Central memory CD8-positive, alpha-beta T cell (primary cell): ENCODE measurements at regions not wholly inside any gene's neighbourhood (a gene's known extent, or its start where the extent isn't known, plus 50 kb on each side); places are given as distances from the start of the nearest gene placed in this dataset.

Source experiments
- ATAC-seq: fragments of 150-1000 bp; cut with Tn5 transposase; replicated peaks from 2 replicates; pipeline ENCODE4 v1.10.0; 2022; ENCODE audit warnings: mild to moderate bottlenecking, moderate FRiP score, moderate number of reproducible peaks; ENCODE audit not compliant: poor library complexity, severe bottlenecking; ENCODE audit errors: extremely low read depth
- DNase-seq, 2 donors: peaks; one replicate each; pipeline ENCODE4 v3.0.0; 2021; ENCODE audit warnings: low spot score in 2 of 2
- H3K27ac Mint-ChIP-seq: one replicate; pipeline ENCODE4 v1.8.0; 2022; ENCODE audit warnings: low read depth, mild to moderate bottlenecking, moderate library complexity, mixed read lengths
- H3K27me3 Mint-ChIP-seq: one replicate; pipeline ENCODE4 v1.8.0; 2022; ENCODE audit warnings: mixed read lengths
- H3K36me3 Mint-ChIP-seq: one replicate; pipeline ENCODE4 v1.8.0; 2022; ENCODE audit warnings: mild to moderate bottlenecking, moderate library complexity, mixed read lengths; ENCODE audit not compliant: insufficient read depth
- H3K4me1 Mint-ChIP-seq: one replicate; pipeline ENCODE4 v1.8.0; 2022; ENCODE audit warnings: mixed read lengths
- H3K4me3 Mint-ChIP-seq: one replicate; pipeline ENCODE4 v1.8.0; 2022; ENCODE audit warnings: mild to moderate bottlenecking, moderate library complexity, mixed read lengths
- H3K9me3 Mint-ChIP-seq: one replicate; pipeline ENCODE4 v1.8.0; 2022; ENCODE audit warnings: mixed read lengths

DNA sequence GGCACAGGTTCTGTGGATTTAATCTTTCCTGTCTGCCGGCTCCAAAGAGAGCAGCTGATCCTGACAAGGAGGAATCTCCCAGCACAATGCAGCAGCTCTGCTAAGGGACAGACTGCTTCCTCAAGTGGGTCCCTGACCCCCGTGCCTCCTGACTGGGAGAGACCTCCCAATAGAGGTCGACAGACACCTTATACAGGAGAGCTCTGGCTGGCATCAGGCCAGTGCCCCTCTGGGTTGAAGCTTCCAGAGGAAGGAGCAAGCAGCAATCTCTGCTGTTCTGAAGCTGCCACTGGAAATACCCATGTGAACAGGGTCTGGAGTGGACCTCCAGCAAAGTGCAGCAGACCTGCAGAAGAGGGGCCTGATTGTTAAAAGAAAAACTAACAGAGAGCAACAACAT lies 630.2 kb upstream of the FTMT start:
- no peak for ATAC-seq
- H3K27ac Mint-ChIP-seq, result no peak overlapping the region
- H3K27me3 Mint-ChIP-seq, result no peaks in the 10 kb centered on the region
- H3K4me1 Mint-ChIP-seq, result no peaks in the 10 kb centered on the region
- no peak overlapping the region for H3K4me3 Mint-ChIP-seq
- no peak for DNase-seq
- no peaks in the 10 kb centered on the region for H3K36me3 Mint-ChIP-seq
- H3K9me3 Mint-ChIP-seq, result peaks cover 27% of the 10 kb centered on the region

DNA sequence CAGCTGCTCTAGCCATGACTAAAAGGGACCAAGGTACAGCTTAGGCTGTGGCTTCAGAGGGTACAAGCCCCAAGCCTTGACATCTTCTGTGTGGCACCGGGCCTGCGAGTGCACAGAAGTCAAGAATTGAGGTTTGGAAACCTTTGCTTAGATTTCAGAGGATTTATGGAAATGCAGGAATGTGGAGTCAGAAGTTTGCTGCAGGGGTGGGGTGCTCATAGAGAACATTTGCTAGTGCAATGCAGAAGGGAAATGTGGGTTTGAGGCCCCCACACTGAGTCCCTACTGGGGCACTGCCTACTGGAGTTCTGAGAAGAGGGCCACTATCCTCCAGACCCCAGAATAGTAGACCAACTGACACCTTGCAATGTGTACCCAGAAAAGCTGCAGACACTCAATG lies 624.9 kb upstream of the FTMT start:
- H3K9me3 Mint-ChIP-seq, result peaks cover 35% of the 10 kb centered on the region
- H3K27ac Mint-ChIP-seq, result no peak overlapping the region
- no peaks in the 10 kb centered on the region for H3K36me3 Mint-ChIP-seq
- no peaks in the 10 kb centered on the region for H3K27me3 Mint-ChIP-seq
- no peaks in the 10 kb centered on the region for H3K4me1 Mint-ChIP-seq
- H3K4me3 Mint-ChIP-seq, result no peak overlapping the region
- DNase-seq, result no peak
- no peak for ATAC-seq

DNA sequence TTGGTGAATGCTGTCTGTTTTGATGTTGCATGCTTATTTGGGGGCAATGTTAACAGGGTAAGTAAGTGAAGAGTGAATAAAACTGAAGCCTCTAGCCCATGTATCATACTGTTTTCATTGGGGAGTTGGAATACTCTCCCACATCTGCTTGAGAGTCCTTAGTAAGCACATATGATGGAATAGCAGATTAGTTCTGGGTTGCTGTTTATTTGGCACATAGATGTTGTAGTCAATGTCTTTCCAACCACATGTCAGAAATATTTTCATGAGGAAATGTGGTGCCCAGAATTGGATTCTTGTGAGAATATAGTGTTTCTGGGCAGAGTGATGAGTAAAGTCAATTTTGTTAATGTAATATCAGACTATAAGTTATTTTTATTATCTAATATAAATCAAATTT lies 611.7 kb upstream of the FTMT start:
- H3K4me1 Mint-ChIP-seq, result no peaks in the 10 kb centered on the region
- DNase-seq (no peak), ATAC-seq (no peak)
- no peak overlapping the region for H3K4me3 Mint-ChIP-seq
- H3K27ac Mint-ChIP-seq, result no peak overlapping the region
- no peaks in the 10 kb centered on the region for H3K27me3 Mint-ChIP-seq
- peaks cover 9% of the 10 kb centered on the region for H3K9me3 Mint-ChIP-seq
- no peaks in the 10 kb centered on the region for H3K36me3 Mint-ChIP-seq

DNA sequence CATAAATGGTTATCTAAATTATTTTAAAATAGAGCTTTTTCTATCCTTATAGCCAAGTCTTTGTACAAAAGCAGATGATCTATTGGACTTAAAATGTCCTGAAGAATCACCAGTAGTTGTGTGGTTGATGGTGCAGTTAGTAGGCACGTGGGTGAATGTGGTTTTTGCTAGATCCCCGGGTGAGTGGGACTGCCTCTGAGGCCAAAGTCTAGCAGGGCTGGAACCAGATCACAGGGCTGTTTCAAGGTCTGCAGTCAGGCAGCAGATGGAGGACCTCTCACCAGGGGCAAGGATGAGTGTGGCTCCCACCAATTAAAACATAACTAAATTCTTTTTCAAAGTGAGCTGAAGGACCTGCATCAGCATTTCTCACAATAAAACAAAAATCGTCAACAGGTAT lies 604.7 kb upstream of the FTMT start:
- DNase-seq (no peak), ATAC-seq (no peak)
- Mint-ChIP-seq H3K27ac (no peak overlapping the region), H3K4me1 (no peaks in the 10 kb centered on the region), H3K4me3 (no peak overlapping the region), H3K9me3 (peaks cover 20% of the 10 kb centered on the region), H3K36me3 (no peaks in the 10 kb centered on the region), H3K27me3 (no peaks in the 10 kb centered on the region)

DNA sequence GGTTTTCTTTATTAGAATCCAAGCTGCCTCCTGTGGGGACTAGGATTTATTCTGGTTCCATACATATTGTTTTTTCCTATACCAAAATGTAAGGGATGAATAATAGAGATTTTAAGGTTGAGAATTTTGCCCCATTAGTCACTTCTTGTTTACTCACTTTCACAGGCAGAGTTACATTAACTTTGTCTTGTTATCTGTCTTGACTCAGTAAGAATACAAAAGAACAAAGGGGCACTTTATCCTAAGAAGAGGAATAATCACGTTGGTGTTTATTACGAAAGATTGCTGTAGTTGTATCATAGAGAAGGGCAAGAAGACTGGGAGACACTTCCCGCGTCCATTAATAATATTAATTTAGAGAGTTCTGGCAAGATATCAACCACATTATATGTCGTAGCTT lies 599.7 kb upstream of the FTMT start:
- H3K4me1 Mint-ChIP-seq, result no peaks in the 10 kb centered on the region
- H3K27ac Mint-ChIP-seq, result no peak overlapping the region
- no peak for ATAC-seq
- no peak overlapping the region for H3K4me3 Mint-ChIP-seq
- DNase-seq, result no peak
- H3K36me3 Mint-ChIP-seq, result peaks cover 2% of the 10 kb centered on the region
- H3K9me3 Mint-ChIP-seq, result peaks cover 27% of the 10 kb centered on the region
- H3K27me3 Mint-ChIP-seq, result no peaks in the 10 kb centered on the region

DNA sequence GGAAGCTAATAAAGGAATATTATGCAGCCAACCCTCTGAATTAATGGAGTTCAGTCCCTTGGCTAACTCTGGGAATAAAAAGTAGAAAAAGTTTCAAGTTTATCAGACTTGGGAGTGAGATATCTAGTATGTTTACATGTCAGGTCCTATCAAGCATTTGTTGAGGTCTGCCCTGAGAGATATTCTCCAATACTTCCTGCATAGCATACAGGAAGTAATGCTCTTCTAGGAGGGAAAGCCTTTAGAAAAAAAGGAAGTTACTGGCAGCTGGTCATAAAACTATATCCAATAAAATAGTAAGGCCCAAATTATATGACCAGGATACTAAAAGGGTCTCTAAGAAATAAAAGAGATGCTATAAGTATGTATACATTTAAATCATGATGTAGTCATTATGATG lies 594.1 kb upstream of the FTMT start:
- Mint-ChIP-seq H3K27me3 (no peaks in the 10 kb centered on the region), H3K9me3 (peaks cover 38% of the 10 kb centered on the region), H3K36me3 (peaks cover 2% of the 10 kb centered on the region), H3K4me1 (no peaks in the 10 kb centered on the region), H3K4me3 (no peak overlapping the region), H3K27ac (no peak overlapping the region)
- no peak for ATAC-seq
- no peak for DNase-seq

DNA sequence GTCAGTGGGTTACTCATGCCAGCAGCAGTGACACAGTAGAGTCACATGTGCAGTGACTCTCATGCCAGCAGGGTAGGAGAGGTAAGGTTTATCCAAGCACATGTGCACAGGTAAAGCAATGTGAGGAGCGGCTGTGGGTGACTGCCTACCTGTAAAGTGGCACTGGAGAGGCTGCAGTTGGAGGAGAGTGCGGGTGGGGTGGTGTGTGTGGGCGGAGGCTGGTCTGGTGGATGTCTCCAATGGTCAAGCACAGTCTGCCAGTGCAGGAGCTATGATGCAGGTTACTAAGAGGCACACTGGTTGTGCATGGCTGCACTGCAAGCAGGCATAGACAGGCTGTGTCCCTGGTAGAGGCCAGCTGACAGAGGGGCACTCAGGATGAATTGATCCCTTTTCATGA lies 588.2 kb upstream of the FTMT start:
- Mint-ChIP-seq H3K36me3 (no peaks in the 10 kb centered on the region), H3K9me3 (peaks cover 43% of the 10 kb centered on the region), H3K27me3 (no peaks in the 10 kb centered on the region), H3K4me1 (no peaks in the 10 kb centered on the region), H3K4me3 (no peak overlapping the region), H3K27ac (no peak overlapping the region)
- ATAC-seq, result no peak
- no peak for DNase-seq

DNA sequence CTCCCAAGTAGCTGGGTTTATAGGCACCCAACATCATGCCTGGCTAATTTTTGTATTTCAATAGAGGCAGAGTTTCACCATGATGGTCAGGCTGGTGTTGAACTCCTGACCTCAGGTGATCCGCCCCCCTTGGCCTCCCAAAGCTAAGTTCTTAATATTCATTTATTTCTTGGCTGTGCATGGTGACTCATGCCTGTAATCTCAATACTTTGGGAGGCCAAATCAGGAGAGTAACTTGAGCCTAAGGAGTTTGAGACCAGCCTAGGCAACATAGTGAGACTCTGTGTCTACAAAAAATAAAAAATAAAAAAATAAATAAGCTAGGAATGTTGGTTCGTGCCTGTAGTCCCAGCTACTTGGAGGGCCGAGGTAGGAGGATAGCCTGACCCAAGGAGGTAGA lies 587.1 kb upstream of the FTMT start:
- Mint-ChIP-seq H3K27me3 (no peaks in the 10 kb centered on the region), H3K4me1 (no peaks in the 10 kb centered on the region), H3K9me3 (peaks cover 39% of the 10 kb centered on the region), H3K4me3 (no peak overlapping the region), H3K27ac (no peak overlapping the region), H3K36me3 (no peaks in the 10 kb centered on the region)
- ATAC-seq (no peak), DNase-seq (no peak)

DNA sequence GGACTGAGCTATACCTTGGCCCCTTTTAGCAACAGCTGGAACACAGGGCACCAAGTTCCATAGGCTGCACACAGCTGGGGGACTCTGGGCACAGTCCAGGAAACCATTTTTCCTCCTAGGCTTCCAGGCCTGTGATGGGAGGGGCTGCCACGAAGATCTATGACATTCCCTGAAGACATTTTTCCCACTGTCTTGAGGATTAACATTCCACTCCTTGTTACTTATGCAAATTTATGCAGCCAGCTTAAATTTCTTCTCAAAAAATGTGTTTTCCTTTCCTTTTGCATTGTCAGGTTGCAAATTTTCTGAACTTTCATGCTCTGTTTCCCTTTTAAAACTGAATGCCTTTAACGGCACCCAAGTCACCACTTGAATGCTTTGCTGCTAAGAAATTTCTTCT lies 580.1 kb upstream of the FTMT start:
- H3K27ac Mint-ChIP-seq, result no peak overlapping the region
- H3K36me3 Mint-ChIP-seq, result no peaks in the 10 kb centered on the region
- H3K9me3 Mint-ChIP-seq, result peaks cover 20% of the 10 kb centered on the region
- no peak for DNase-seq
- ATAC-seq, result no peak
- no peak overlapping the region for H3K4me3 Mint-ChIP-seq
- H3K4me1 Mint-ChIP-seq, result no peaks in the 10 kb centered on the region
- no peaks in the 10 kb centered on the region for H3K27me3 Mint-ChIP-seq

DNA sequence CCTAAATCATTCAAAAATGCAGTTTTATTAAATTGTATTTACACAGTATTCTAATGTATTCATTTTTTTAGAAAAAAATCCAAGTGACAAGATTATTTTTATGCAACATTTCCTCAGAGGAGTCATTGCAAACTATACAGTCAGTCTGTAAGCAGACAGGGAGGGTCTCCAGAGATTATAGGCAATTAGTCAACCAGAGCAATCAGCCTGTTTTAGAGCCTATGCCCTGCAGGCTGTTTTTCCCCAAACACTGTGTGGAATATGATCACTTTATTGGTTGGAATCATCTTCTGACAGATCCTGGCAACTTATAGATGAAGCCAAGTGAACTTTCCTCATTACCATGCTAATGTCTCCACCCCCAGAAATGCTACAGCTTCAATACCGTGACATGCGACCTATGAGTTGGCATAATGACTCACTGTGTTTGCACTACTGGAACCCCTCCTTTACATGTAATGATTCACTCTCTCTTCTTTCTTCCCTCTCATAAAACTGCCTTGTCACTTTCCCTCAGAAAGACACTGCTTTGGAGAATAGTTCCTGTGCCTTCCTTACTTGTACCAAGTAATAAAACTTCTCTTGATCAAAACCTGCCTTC lies 577.7 kb upstream of the FTMT start:
- ATAC-seq (no peak), DNase-seq (no peak)
- Mint-ChIP-seq H3K36me3 (no peaks in the 10 kb centered on the region), H3K4me3 (no peak overlapping the region), H3K9me3 (peaks cover 7% of the 10 kb centered on the region), H3K27ac (no peak overlapping the region), H3K27me3 (no peaks in the 10 kb centered on the region), H3K4me1 (no peaks in the 10 kb centered on the region)

DNA sequence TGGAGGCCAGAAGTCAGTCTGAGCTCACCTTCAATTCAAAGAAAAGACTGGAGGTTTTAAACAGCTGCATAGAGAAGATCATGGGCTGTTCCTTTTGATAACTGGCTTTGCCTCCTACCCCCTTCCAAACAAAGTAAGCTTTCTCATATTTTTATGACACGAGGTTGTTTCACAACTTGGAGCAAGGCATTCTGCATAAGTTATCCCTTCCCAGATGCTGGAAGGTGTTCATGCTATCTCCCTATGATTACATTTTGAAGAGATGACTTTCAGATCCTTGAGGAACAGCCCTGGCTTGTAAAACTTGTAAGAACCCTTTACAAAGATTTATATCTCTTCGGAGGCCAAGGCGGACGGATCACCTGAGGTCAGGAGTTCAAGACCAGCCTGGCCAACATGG lies 571.9 kb upstream of the FTMT start:
- H3K27ac Mint-ChIP-seq, result no peak overlapping the region
- H3K36me3 Mint-ChIP-seq, result no peaks in the 10 kb centered on the region
- no peaks in the 10 kb centered on the region for H3K27me3 Mint-ChIP-seq
- no peak for ATAC-seq
- H3K4me3 Mint-ChIP-seq, result no peak overlapping the region
- peaks cover 14% of the 10 kb centered on the region for H3K9me3 Mint-ChIP-seq
- no peaks in the 10 kb centered on the region for H3K4me1 Mint-ChIP-seq
- no peak for DNase-seq

DNA sequence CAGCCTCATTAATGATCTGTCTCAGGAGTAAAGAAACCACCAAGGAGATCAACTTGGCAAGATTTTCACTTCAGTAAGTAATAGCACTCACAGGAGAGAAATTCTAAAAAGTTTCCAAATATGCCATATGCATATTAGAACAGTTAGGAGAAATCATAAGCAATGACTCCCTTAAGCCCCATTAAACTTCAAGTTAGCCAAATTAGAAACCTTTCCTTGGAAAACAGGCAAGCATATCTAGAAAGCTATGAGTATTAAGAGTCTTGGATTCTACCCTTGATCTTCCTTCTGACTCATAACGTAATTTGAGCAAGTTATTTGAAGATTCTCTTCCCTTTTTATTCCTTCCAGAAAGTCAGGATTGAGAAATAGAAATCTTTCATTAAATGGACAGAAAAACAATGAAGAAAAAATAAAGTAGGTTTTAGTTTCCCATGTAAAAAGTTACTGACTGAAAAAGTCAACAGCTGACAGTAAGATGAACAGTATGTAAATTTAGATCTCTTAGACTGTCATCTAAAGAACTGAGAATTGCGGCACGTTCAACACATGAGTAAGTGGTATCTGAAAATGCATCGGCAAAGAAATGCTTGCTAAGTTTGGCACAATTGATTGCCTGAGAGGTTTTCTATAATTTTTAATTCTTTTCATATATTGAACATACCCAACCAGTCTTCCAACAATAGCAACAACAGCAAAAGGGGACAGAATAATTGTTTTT lies 565.7 kb upstream of the FTMT start:
- Mint-ChIP-seq H3K27me3 (no peaks in the 10 kb centered on the region), H3K27ac (no peak overlapping the region), H3K9me3 (peaks cover 28% of the 10 kb centered on the region), H3K4me3 (no peak overlapping the region), H3K36me3 (no peaks in the 10 kb centered on the region), H3K4me1 (no peaks in the 10 kb centered on the region)
- ATAC-seq (no peak), DNase-seq (no peak)

DNA sequence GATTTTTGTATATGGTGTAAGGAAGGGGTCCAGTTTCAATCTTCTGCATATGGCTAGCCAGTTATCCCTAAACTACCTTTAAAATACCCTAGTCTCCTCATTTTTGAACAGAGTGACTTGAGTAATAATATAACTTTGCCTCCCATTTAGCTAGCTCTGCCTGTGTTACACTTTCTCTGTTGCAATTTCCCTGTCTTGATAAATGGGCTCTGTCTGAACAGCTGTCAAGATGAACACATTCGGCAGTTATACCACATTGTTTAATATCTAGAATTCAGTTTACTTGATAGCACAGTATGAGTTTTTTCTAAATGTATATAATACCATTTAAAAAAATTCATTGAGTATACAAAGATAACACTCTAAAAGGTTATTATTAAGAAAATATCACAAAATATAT lies 562.9 kb upstream of the FTMT start:
- Mint-ChIP-seq H3K36me3 (no peaks in the 10 kb centered on the region), H3K27me3 (no peaks in the 10 kb centered on the region), H3K27ac (no peak overlapping the region), H3K9me3 (peaks cover 19% of the 10 kb centered on the region), H3K4me1 (no peaks in the 10 kb centered on the region), H3K4me3 (no peak overlapping the region)
- DNase-seq (no peak), ATAC-seq (no peak)
